ENCODE measurements at regions not wholly inside any gene's neighbourhood (a gene's known extent, or its start where the extent isn't known, plus 50 kb on each side); places are given as distances from the start of the nearest gene placed in this dataset.

DNA sequence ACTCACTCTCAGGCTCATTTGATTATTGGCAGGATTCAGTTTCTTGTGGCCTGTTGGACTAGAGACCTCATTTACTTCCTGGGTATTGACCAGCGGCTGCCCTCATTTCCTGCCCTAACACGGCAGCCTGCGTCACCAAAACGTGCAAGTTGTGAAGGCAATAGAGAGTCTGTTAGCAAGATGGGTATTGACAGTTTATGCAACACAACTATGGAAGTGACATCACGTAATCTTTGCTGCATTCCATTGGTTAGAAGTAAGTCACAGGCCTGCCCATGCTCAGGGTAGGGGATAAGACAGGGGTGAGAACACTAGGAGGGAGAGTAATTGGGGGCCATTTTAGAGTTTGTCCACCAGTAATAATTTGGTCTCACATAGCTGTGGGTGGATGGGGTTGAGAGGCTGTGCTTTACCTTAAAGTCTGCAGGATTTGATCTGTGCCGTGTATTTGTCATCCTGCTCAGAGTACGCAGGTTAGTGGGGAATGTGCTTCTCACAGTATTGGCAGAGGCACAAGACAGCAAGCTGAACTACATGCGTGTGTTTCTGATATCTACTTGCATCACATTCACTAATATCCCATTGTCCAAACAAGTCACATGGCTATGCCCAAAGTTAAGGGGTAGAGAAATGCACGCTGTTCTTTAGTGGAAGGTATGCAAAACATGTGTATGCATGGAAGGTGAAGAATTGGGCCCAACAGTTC, 83.3 kb downstream of the EDEM1 start:
- no peak overlapping the region for H3K27ac ChIP-seq
- no peak for TF ChIP-seq ZFX (IDR thresholded peaks at IDR 0.05)
- TF ChIP-seq, protein P1, sequence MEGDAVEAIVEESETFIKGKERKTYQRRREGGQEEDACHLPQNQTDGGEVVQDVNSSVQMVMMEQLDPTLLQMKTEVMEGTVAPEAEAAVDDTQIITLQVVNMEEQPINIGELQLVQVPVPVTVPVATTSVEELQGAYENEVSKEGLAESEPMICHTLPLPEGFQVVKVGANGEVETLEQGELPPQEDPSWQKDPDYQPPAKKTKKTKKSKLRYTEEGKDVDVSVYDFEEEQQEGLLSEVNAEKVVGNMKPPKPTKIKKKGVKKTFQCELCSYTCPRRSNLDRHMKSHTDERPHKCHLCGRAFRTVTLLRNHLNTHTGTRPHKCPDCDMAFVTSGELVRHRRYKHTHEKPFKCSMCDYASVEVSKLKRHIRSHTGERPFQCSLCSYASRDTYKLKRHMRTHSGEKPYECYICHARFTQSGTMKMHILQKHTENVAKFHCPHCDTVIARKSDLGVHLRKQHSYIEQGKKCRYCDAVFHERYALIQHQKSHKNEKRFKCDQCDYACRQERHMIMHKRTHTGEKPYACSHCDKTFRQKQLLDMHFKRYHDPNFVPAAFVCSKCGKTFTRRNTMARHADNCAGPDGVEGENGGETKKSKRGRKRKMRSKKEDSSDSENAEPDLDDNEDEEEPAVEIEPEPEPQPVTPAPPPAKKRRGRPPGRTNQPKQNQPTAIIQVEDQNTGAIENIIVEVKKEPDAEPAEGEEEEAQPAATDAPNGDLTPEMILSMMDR (conservative IDR thresholded peaks at IDR 0.05) = no peak

DNA sequence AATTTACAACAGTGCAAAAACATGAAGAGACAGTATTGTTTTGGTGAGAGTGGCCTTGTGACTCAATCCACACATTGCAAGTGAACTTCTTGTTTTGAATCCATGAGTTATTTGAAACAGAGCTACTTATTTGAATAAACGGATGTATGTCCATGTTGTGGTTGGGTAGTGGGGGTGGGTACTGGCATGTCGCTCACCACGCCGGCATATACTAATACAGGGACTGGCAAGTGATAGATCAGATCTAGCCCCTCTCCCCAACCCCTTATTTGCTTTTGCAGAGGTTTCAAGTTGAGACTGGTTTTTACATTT, 83.8 kb downstream of the EDEM1 start:
- TF ChIP-seq, protein P1 (conservative IDR thresholded peaks at IDR 0.05) = no peak
- TF ChIP-seq ZFX (IDR thresholded peaks at IDR 0.05) = no peak
- no peak overlapping the region for H3K27ac ChIP-seq

DNA sequence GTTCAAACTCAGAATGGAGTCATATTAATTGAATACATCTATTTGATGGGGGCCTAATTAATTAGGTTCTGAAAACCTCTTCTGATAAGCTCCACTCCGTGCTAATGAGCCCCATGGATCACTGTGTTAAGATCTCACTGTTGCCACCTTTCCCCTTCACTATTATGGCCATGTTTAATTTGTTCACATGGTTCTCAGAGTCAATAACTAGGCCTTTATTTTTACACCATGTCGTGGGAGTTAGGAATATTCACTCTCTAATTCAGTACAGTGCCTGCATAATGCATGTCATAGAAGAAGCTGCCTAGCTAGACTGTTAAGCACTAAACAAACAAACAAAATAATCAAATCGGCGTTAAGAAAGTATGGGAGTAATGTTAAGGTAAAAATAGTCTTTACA, 84.9 kb downstream of the EDEM1 start:
- H3K27ac ChIP-seq = no peak overlapping the region
- no peak for TF ChIP-seq ZFX (IDR thresholded peaks at IDR 0.05)
- TF ChIP-seq, protein P1 (conservative IDR thresholded peaks at IDR 0.05) = no peak

DNA sequence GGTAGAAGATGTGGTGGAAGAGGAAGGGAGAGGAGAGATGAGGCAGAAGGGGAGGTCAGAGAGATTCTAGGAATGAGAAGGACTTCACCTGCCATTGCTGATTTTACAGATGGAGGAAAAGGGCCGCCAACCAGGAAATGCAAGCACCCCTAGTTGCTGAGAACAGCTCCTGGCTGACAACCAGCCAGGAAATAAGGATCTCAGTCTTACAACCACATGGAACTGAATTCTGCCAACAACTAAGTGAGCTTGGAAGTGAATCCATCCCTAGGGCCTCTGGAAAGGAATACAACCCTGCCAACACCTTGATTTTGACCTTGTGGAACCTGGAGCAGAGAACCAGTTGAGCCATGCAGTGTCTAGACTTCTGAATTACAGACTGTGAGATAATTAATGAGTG, 86.6 kb downstream of the EDEM1 start:
- no peak for TF ChIP-seq ZFX (IDR thresholded peaks at IDR 0.05)
- TF ChIP-seq, protein P1 (conservative IDR thresholded peaks at IDR 0.05) = no peak
- H3K27ac ChIP-seq = no peak overlapping the region

DNA sequence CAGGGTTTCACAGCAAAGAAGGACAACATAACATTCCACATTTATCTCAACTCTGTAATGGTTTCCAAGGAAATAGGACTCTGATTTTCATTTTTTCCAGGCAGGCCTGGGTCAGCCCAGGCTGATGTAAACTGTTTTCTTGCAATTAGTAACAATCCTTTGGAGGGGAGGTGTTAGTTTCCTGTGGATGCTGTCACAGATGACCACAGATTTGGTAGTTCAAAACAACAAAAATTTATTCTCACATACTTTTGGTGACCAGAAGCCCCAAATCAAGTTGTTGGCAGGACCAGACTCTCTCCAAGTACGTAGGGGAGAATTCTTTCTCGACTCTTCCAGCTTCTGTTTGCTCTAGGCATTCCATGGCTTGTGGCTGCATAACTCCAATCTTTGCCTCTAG, 88.0 kb downstream of the EDEM1 start:
- TF ChIP-seq, protein P1 (conservative IDR thresholded peaks at IDR 0.05) = no peak
- no peak for TF ChIP-seq ZFX (IDR thresholded peaks at IDR 0.05)
- no peak overlapping the region for H3K27ac ChIP-seq

DNA sequence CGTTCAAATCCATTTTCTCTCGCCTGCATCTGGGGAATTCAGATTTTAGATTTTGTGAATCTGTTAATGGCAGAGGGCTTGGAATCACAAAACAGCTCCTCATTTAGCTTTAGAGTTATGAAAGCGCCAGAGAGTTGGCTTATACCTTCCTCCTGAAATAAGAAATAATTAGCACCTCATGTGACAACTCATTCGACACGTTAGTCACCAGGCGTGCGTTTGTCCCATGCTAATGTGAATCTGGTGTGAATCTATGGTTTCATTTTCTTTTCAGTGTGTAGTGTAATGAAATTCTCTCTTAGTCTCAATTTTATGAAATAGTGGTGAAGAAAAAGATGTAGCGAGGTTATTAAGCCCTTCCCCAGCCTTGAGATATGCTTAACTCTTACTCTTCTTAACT, 89.4 kb downstream of the EDEM1 start:
- TF ChIP-seq, protein P1 (conservative IDR thresholded peaks at IDR 0.05) = no peak
- TF ChIP-seq ZFX (IDR thresholded peaks at IDR 0.05) = no peak
- no peak overlapping the region for H3K27ac ChIP-seq

DNA sequence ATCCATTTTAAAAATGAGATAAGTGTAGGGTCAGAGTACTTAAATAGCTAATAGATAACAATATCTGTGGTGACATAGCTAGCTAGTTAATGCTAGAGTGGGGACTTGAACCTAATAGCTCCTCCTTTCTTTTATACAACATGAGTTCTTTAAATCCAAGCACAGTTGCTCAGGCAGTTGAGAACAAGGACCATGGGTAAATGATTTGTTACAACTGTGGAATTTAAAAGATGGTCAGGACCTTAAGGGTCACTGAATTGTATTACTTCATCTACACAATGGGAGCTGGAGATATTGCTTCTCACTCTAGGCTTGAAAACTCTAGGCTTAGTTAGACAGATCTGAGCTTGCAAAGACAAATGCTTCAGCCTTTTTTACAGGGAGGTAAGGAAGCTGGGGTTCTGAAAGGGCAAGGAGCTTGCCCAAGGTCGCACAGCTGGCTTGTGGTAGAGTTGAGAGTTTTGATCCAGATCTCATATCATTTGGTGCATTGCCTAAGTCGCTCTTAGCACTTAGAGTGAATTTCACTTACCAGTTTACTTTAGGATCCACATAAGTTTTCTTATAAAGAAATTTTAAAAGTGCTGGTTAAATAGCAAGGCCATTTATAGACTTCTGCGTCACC, 90.2 kb downstream of the EDEM1 start:
- TF ChIP-seq ZFX (IDR thresholded peaks at IDR 0.05) = no peak
- TF ChIP-seq, protein P1 (conservative IDR thresholded peaks at IDR 0.05) = no peak
- no peak overlapping the region for H3K27ac ChIP-seq
